MM.1S (cell line): ENCODE measurements at regions not wholly inside any gene's neighbourhood (a gene's known extent, or its start where the extent isn't known, plus 50 kb on each side); places are given as distances from the start of the nearest gene placed in this dataset.

ENCODE experiments used
- DNase-seq: peaks from one replicate; pipeline ENCODE4 v3.0.0-alpha.2; 2015
- H2AFZ ChIP-seq: fragments of 300-600 bp; sonication (generic); 2 replicates; pipeline ENCODE4 v1.6.0; 2016; ENCODE audit warnings: antibody characterized with exemption, low read length
- H3F3A ChIP-seq: fragments of 300-600 bp; sonication (generic); 2 replicates; pipeline ENCODE4 v1.6.1; 2016; ENCODE audit warnings: mild to moderate bottlenecking, antibody characterized with exemption, low read length, moderate library complexity, mixed read lengths; ENCODE audit not compliant: insufficient read depth
- H3K27ac ChIP-seq: fragments of 300-600 bp; sonication (generic); 2 replicates; pipeline ENCODE4 v1.5.1; 2016; ENCODE audit warnings: mild to moderate bottlenecking, low read length
- H3K27me3 ChIP-seq: fragments of 300-600 bp; sonication (generic); replicated peaks from 2 replicates; pipeline ENCODE4 v1.6.0; 2016; ENCODE audit warnings: low read length; ENCODE audit not compliant: insufficient read depth
- H3K36me3 ChIP-seq: fragments of 300-600 bp; sonication (generic); replicated peaks from 2 replicates; pipeline ENCODE4 v1.6.1; 2016; ENCODE audit warnings: mild to moderate bottlenecking, low read length, mixed read lengths; ENCODE audit not compliant: insufficient read depth
- H3K4me1 ChIP-seq: fragments of 300-600 bp; sonication (generic); 2 replicates; pipeline ENCODE4 v1.6.1; 2016; ENCODE audit warnings: low read length, mixed read lengths
- H3K4me2 ChIP-seq: fragments of 300-600 bp; sonication (generic); 2 replicates; pipeline ENCODE4 v1.6.0; 2016; ENCODE audit warnings: low read depth, low read length
- H3K4me3 ChIP-seq: fragments of 300-600 bp; sonication (generic); 2 replicates; pipeline ENCODE4 v1.5.1; 2016; ENCODE audit warnings: low read length, mixed read lengths
- H3K79me2 ChIP-seq: fragments of 300-600 bp; sonication (generic); 2 replicates; pipeline ENCODE4 v1.6.1; 2016; ENCODE audit warnings: mixed run types, low read length, mixed read lengths
- H3K9ac ChIP-seq: fragments of 300-600 bp; sonication (generic); 2 replicates; pipeline ENCODE4 v1.6.1; 2016; ENCODE audit warnings: low read length, mixed read lengths
- H3K9me2 ChIP-seq: fragments of 300-600 bp; sonication (generic); replicated peaks from 2 replicates; pipeline ENCODE4 v1.6.1; 2016; ENCODE audit warnings: mild to moderate bottlenecking, low read length, mixed read lengths; ENCODE audit not compliant: insufficient read depth
- H3K9me3 ChIP-seq: fragments of 300-600 bp; sonication (generic); replicated peaks from 2 replicates; pipeline ENCODE4 v1.6.1; 2016; ENCODE audit warnings: mild to moderate bottlenecking, low read length, mixed read lengths; ENCODE audit not compliant: insufficient read depth
- H4K20me1 ChIP-seq: fragments of 300-600 bp; sonication (generic); 2 replicates; pipeline ENCODE4 v1.6.1; 2016; ENCODE audit warnings: mild to moderate bottlenecking, low read length, moderate library complexity, mixed read lengths; ENCODE audit not compliant: insufficient read depth
- CTCF ChIP-seq: fragments of 300-600 bp; sonication (generic); IDR thresholded peaks from 2 replicates; pipeline ENCODE4 v1.5.1; 2016; ENCODE audit warnings: antibody characterized with exemption, low read length, mixed read lengths
- EZH2 ChIP-seq: fragments of 300-600 bp; sonication (generic); optimal IDR thresholded peaks from 2 replicates; pipeline ENCODE3; 2017; ENCODE audit warnings: low read depth, mild to moderate bottlenecking, antibody characterized with exemption, low read length, mixed read lengths
- EZH2phosphoT487 ChIP-seq: fragments of 300-600 bp; sonication (generic); IDR thresholded peaks from 2 replicates; pipeline ENCODE4 v1.6.1; 2018; ENCODE audit warnings: antibody characterized with exemption, low read length

DNA sequence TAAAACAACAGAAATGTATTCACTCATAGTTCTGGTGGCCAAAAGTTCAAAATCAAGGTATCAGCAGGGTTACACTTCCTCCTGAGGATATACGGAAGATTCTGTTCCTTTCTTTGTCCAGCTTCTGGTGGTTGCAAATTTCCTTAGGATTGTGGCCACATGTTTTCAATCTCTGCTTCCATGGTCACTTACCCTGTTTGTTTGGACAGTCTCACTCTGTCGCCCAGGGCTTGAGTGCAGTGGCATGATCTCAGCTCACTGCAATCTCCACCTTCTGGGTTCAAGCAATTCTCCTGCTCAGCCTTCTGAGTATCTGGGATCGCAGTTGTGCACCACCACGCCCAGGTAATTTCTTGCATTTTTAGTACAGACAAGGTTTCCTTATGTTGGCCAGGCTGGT lies 534.3 kb downstream of the KCNA4 start:
- H3F3A ChIP-seq = no peaks in the 10 kb centered on the region
- no peak overlapping the region for H3K9ac ChIP-seq
- no peaks in the 10 kb centered on the region for H3K9me3 ChIP-seq
- H3K4me2 ChIP-seq = no peak overlapping the region
- no peak overlapping the region for H3K4me3 ChIP-seq
- TF ChIP-seq CTCF (no peak), EZH2phosphoT487 (no peak), EZH2 (no peak)
- no peaks in the 10 kb centered on the region for H3K27me3 ChIP-seq
- H3K9me2 ChIP-seq = no peaks in the 10 kb centered on the region
- H3K27ac ChIP-seq = no peak overlapping the region
- no peaks in the 10 kb centered on the region for H3K4me1 ChIP-seq
- no peaks in the 10 kb centered on the region for H3K79me2 ChIP-seq
- H4K20me1 ChIP-seq = no peaks in the 10 kb centered on the region
- H2AFZ ChIP-seq = no peak overlapping the region
- no peak for DNase-seq
- no peaks in the 10 kb centered on the region for H3K36me3 ChIP-seq

- Histone ChIP-seq H3K27ac (no peak overlapping the region), H3K79me2 (no peaks in the 10 kb centered on the region), H3K27me3 (no peaks in the 10 kb centered on the region), H2AFZ (no peak overlapping the region), H3F3A (no peaks in the 10 kb centered on the region), H3K36me3 (no peaks in the 10 kb centered on the region), H3K4me3 (no peak overlapping the region), H3K9me2 (no peaks in the 10 kb centered on the region), H3K9ac (no peak overlapping the region), H3K9me3 (no peaks in the 10 kb centered on the region), H3K4me1 (no peaks in the 10 kb centered on the region), H3K4me2 (no peak overlapping the region), H4K20me1 (no peaks in the 10 kb centered on the region)
- DNase-seq = no peak
- TF ChIP-seq CTCF = no peak
- TF ChIP-seq EZH2phosphoT487 = no peak
- no peak for TF ChIP-seq EZH2
Measured at GRCh38 chr11:29481738-29482137, 535.1 kb downstream of the KCNA4 start.

- no peaks in the 10 kb centered on the region for H4K20me1 ChIP-seq
- H3K4me1 ChIP-seq = no peaks in the 10 kb centered on the region
- H3K9ac ChIP-seq = no peak overlapping the region
- no peaks in the 10 kb centered on the region for H3K9me2 ChIP-seq
- DNase-seq = no peak
- H3K36me3 ChIP-seq = no peaks in the 10 kb centered on the region
- H3K27me3 ChIP-seq = no peaks in the 10 kb centered on the region
- no peak overlapping the region for H3K4me3 ChIP-seq
- H2AFZ ChIP-seq = no peak overlapping the region
- H3K9me3 ChIP-seq = no peaks in the 10 kb centered on the region
- H3K79me2 ChIP-seq = no peaks in the 10 kb centered on the region
- no peak overlapping the region for H3K4me2 ChIP-seq
- no peak overlapping the region for H3K27ac ChIP-seq
- TF ChIP-seq EZH2phosphoT487 (no peak), CTCF (no peak), EZH2 (no peak)
- H3F3A ChIP-seq = no peaks in the 10 kb centered on the region
Measured at GRCh38 chr11:29480981-29481380, 535.8 kb downstream of the KCNA4 start.

GRCh38 chr11:29458252-29458651 lies 558.6 kb downstream of the KCNA4 start:
- no peaks in the 10 kb centered on the region for H3K4me1 ChIP-seq
- no peak for DNase-seq
- H4K20me1 ChIP-seq = no peaks in the 10 kb centered on the region
- TF ChIP-seq EZH2phosphoT487 = no peak
- TF ChIP-seq CTCF = no peak
- no peak for TF ChIP-seq EZH2
- no peaks in the 10 kb centered on the region for H3K9me3 ChIP-seq
- no peak overlapping the region for H3K27ac ChIP-seq
- H3K4me3 ChIP-seq = no peak overlapping the region
- no peak overlapping the region for H2AFZ ChIP-seq
- no peaks in the 10 kb centered on the region for H3K36me3 ChIP-seq
- no peak overlapping the region for H3K9ac ChIP-seq
- H3K27me3 ChIP-seq = no peaks in the 10 kb centered on the region
- H3F3A ChIP-seq = no peaks in the 10 kb centered on the region
- no peak overlapping the region for H3K4me2 ChIP-seq
- no peaks in the 10 kb centered on the region for H3K79me2 ChIP-seq
- H3K9me2 ChIP-seq = no peaks in the 10 kb centered on the region
